ENCODE measurements at regions not wholly inside any gene's neighbourhood (a gene's known extent, or its start where the extent isn't known, plus 50 kb on each side); places are given as distances from the start of the nearest gene placed in this dataset.

- no peak for DNase-seq (ENCODE audit: low spot score)
- H3K27ac ChIP-seq, result peak overlapping the region; percentile 91 to 96
- TF ChIP-seq CTCF (IDR thresholded peaks at IDR 0.05), result no peak
- peak overlapping the region; percentile 97 for H3K4me3 ChIP-seq
Observed at GRCh38 chr19:27794494-27795042, 1418.4 kb downstream of the UQCRFS1 start.

GRCh38 chr19:27793644-27794493 lies 1419.1 kb downstream of the UQCRFS1 start:
- peak; percentile 94 for DNase-seq (ENCODE audit: low spot score)
- H3K27ac ChIP-seq, result peak overlapping the region; percentile 91 to 96
- peak overlapping the region; percentile 97 for H3K4me3 ChIP-seq
- TF ChIP-seq CTCF (IDR thresholded peaks at IDR 0.05), result no peak

- Histone ChIP-seq H3K4me3 (peak overlapping the region; percentile 97), H3K27ac (peak overlapping the region; percentile 91 to 96)
- TF ChIP-seq CTCF (IDR thresholded peaks at IDR 0.05), result no peak
- peak; percentile 80 for DNase-seq (ENCODE audit: low spot score)
Observed at GRCh38 chr19:27793128-27793643, 1419.8 kb downstream of the UQCRFS1 start.

- DNase-seq (ENCODE audit: low spot score), result no peak
- Histone ChIP-seq H3K27ac (peak overlapping the region; percentile 91 to 96), H3K4me3 (peak overlapping the region; percentile 97)
- TF ChIP-seq CTCF (IDR thresholded peaks at IDR 0.05), result no peak
Observed at GRCh38 chr19:27792576-27793127, 1420.3 kb downstream of the UQCRFS1 start.

- TF ChIP-seq CTCF (IDR thresholded peaks at IDR 0.05), result no peak
- H3K4me3 ChIP-seq, result no peak overlapping the region
- DNase-seq (ENCODE audit: low spot score), result no peak
- H3K27ac ChIP-seq, result no peak overlapping the region
Observed at GRCh38 chr19:27780367-27781075, 1432.4 kb downstream of the UQCRFS1 start.

- Histone ChIP-seq H3K4me3 (no peak overlapping the region), H3K27ac (no peak overlapping the region)
- TF ChIP-seq CTCF (IDR thresholded peaks at IDR 0.05), result no peak
- no peak for DNase-seq (ENCODE audit: low spot score)
Observed at GRCh38 chr19:27779954-27780353, 1433.0 kb downstream of the UQCRFS1 start.

Measured in coronary artery (tissue), 2 donors.